Mucosa of rectum (tissue), 2 donors: ENCODE measurements at regions not wholly inside any gene's neighbourhood (a gene's known extent, or its start where the extent isn't known, plus 50 kb on each side); places are given as distances from the start of the nearest gene placed in this dataset.

Experiments used
- H3K27ac ChIP-seq, 2 donors: one replicate each; pipeline ENCODE4 v1.7.0; 2013; ENCODE audit warnings: inconsistent platforms in 2 of 2, low read depth in 2 of 2, low read length in 2 of 2
- H3K27me3 ChIP-seq, 2 donors: one replicate each; pipeline ENCODE4 v1.7.0; 2013; ENCODE audit warnings: low read length in 2 of 2; ENCODE audit not compliant: control insufficient read depth in 2 of 2, insufficient read depth in 2 of 2
- H3K36me3 ChIP-seq, 2 donors: one replicate each; pipeline ENCODE4 v1.7.0; 2013; ENCODE audit warnings: low read length in 2 of 2; ENCODE audit not compliant: control insufficient read depth in 2 of 2, insufficient read depth in 2 of 2
- H3K4me1 ChIP-seq, 2 donors: one replicate each; pipeline ENCODE4 v1.7.0; 2013; ENCODE audit warnings: low read length in 2 of 2, mild to moderate bottlenecking in 1 of 2; ENCODE audit not compliant: control insufficient read depth in 2 of 2, insufficient read depth in 2 of 2
- H3K4me3 ChIP-seq, 2 donors: one replicate each; pipeline ENCODE4 v1.7.0; 2013; ENCODE audit warnings: low read length in 2 of 2
- H3K9ac ChIP-seq, 2 donors: one replicate each; pipeline ENCODE4 v1.7.0; 2013; ENCODE audit warnings: low read length in 2 of 2, low read depth in 1 of 2, mild to moderate bottlenecking in 1 of 2
- H3K9me3 ChIP-seq, 2 donors: one replicate each; pipeline ENCODE4 v1.7.0; 2013; ENCODE audit warnings: low read length in 2 of 2; ENCODE audit not compliant: control insufficient read depth in 2 of 2
- donor health status: healthy.
- donor health status: Normal muscosa, but diverticular disease.

DNA sequence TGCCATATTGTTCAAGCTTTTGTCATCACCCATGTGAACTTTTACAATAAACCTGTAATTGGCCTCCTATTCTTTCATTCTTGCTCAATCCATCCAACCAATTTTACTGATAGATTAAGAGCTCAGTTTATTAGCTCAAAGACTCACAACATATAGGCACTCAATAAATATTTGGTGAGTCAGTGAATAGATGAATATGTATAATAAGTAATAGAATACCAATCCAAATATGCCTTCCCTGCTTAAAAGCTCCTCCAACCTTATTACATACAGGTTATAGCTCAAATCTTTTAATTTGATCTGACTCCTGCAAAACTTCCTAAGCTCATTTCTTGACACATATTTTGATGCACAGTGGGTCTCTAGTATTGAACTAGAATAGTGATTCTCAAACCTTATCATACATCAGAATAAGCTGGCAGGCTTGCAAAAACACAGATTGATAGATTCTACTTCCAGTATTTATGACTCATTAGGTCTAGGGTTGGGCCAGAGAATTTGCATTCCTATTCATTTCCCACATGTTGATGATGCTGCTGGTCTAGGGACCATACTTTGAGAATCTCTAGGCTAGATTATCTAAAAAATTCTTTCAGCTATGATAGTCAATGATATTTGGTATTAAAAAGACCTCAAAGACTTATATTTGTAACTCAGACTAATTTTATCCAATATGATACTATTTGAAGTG is 114.4 kb downstream of the PCTP start:
- Histone ChIP-seq H3K36me3 (no peaks in the 10 kb centered on the region), H3K4me3 (no peak overlapping the region), H3K9me3 (no peaks in the 10 kb centered on the region), H3K27me3 (no peaks in the 10 kb centered on the region), H3K9ac (no peak overlapping the region), H3K4me1 (no peaks in the 10 kb centered on the region), H3K27ac (no peak overlapping the region)

- Histone ChIP-seq H3K9ac (no peak overlapping the region), H3K27ac (no peak overlapping the region), H3K4me3 (no peak overlapping the region), H3K27me3 (no peaks in the 10 kb centered on the region), H3K9me3 (no peaks in the 10 kb centered on the region), H3K36me3 (no peaks in the 10 kb centered on the region), H3K4me1 (no peaks in the 10 kb centered on the region)
These were observed 119.2 kb downstream of the PCTP start for GRCh38 chr17:55870044-55870443.

DNA sequence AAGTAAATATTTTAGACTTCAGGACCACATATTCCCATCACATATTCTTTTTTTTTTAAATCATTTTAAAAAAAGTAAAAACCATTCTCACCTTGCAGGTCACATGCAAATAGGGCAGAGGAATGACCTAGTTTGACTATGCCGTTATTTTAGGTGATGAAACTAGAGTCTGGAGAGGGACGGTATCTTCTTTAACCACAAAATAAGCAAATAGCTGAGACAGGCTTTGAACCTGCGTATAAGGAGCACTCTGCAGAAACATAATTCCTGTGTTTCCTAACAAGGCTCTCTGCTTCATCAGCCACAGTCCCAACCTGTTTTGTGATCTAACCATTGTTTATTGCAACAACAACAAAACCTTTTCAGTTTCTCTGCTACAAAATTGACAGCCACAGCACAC is 121.5 kb downstream of the PCTP start:
- no peaks in the 10 kb centered on the region for H3K9me3 ChIP-seq
- H3K27me3 ChIP-seq: no peaks in the 10 kb centered on the region
- no peak overlapping the region for H3K9ac ChIP-seq
- H3K4me3 ChIP-seq: no peak overlapping the region
- H3K36me3 ChIP-seq: no peaks in the 10 kb centered on the region
- H3K27ac ChIP-seq: peak overlapping the region in 1 of 2 donors; percentile 13
- H3K4me1 ChIP-seq: no peaks in the 10 kb centered on the region

DNA sequence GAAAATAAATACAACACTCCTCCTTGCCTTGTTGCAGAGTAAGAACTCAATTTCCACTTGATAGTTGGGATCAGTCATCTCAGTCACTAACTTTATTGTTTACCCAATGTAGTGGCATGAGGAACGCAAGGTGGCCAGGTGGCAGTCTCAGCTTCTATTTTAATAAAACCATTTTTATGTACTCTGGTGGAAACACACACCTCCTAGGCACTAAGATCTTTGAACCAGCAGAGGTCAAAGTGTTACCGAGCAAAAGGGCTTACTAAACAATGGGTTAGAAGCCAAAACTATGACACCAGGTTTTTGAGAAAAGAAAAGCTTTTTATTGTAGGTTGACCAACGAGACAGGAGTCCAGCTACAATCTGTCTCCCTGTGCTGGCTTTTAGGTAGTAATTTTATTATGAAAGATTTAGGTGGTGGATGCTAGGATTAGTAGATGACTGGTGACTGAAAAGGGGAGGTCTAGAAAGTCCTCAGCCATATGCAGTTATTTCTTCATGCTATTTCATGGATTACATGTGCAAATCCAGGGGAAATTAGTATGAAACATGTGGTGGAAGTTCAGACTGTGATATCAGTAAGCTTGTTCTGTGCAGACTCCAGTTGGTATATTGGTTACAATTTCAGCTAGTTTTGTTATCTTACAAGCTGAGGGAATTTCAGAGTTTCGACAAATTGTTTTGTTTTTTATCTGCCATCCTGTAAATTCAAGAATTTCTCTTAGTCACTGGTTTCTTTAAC is 122.3 kb downstream of the PCTP start:
- H3K9ac ChIP-seq: no peak overlapping the region
- no peak overlapping the region for H3K27ac ChIP-seq
- no peaks in the 10 kb centered on the region for H3K4me1 ChIP-seq
- H3K27me3 ChIP-seq: no peaks in the 10 kb centered on the region
- no peak overlapping the region for H3K4me3 ChIP-seq
- no peaks in the 10 kb centered on the region for H3K36me3 ChIP-seq
- no peaks in the 10 kb centered on the region for H3K9me3 ChIP-seq

DNA sequence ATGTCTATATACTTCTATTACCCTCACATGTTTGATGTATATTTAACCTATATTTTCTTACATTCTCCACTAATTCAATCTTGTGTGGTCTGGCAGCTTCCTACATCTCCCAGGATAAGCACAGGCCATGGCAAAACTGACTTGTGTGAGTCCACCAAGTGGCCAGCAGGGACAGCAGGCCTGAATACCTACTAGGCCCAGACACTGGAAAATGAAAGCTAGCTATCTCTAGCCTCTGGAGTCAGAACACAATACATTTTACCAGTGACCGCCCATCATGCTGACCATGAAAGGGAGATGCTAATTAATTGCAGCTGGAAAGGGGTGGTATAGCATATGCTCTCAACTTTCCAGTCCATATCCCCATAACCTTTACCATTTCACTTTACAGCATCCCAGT is 132.3 kb downstream of the PCTP start:
- Histone ChIP-seq H3K27ac (no peak overlapping the region), H3K4me1 (no peaks in the 10 kb centered on the region), H3K9ac (no peak overlapping the region), H3K9me3 (no peaks in the 10 kb centered on the region), H3K36me3 (no peaks in the 10 kb centered on the region), H3K4me3 (no peak overlapping the region), H3K27me3 (no peaks in the 10 kb centered on the region)

- H3K27ac ChIP-seq: no peak overlapping the region
- H3K9ac ChIP-seq: no peak overlapping the region
- no peaks in the 10 kb centered on the region for H3K4me1 ChIP-seq
- H3K27me3 ChIP-seq: no peaks in the 10 kb centered on the region
- no peaks in the 10 kb centered on the region for H3K9me3 ChIP-seq
- no peak overlapping the region for H3K4me3 ChIP-seq
- H3K36me3 ChIP-seq: no peaks in the 10 kb centered on the region
These were observed 136.7 kb downstream of the PCTP start for GRCh38 chr17:55887531-55887930.

DNA sequence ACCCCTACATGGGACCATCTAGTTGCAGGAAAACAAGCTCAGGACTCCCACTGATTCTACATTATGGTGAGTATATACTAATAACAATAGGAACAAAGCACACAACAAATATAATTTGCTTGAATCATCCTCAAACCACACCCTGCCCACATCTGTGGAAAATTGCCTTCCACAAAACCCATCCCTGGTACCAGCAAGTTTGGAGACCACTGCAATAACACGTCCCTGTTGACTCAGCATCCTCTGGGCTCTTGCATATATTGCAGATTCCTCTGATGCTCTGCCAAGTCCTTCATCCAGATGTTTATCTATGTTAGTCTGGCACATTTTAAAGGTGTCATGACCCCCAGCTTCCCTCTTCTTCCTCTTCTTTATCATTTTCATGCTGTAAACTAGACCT is 138.4 kb downstream of the PCTP start:
- Histone ChIP-seq H3K9me3 (no peaks in the 10 kb centered on the region), H3K9ac (no peak overlapping the region), H3K4me1 (no peaks in the 10 kb centered on the region), H3K27ac (no peak overlapping the region), H3K36me3 (no peaks in the 10 kb centered on the region), H3K4me3 (no peak overlapping the region), H3K27me3 (no peaks in the 10 kb centered on the region)

GRCh38 chr17:55895112-55895759 is 144.4 kb downstream of the PCTP start:
- Histone ChIP-seq H3K36me3 (no peaks in the 10 kb centered on the region), H3K9ac (no peak overlapping the region), H3K27ac (no peak overlapping the region), H3K27me3 (no peaks in the 10 kb centered on the region), H3K4me3 (no peak overlapping the region), H3K9me3 (no peaks in the 10 kb centered on the region), H3K4me1 (no peaks in the 10 kb centered on the region)

GRCh38 chr17:55897301-55897700 is 146.4 kb downstream of the PCTP start:
- Histone ChIP-seq H3K9ac (no peak overlapping the region), H3K27ac (no peak overlapping the region), H3K27me3 (no peaks in the 10 kb centered on the region), H3K9me3 (no peaks in the 10 kb centered on the region), H3K36me3 (no peaks in the 10 kb centered on the region), H3K4me1 (no peaks in the 10 kb centered on the region), H3K4me3 (no peak overlapping the region)

- Histone ChIP-seq H3K27ac (no peak overlapping the region), H3K9me3 (no peaks in the 10 kb centered on the region), H3K9ac (no peak overlapping the region), H3K4me3 (no peak overlapping the region), H3K4me1 (no peaks in the 10 kb centered on the region), H3K36me3 (no peaks in the 10 kb centered on the region), H3K27me3 (no peaks in the 10 kb centered on the region)
These were observed 147.3 kb downstream of the PCTP start for GRCh38 chr17:55898195-55898594.
